Fibroblast of the conjunctiva (primary cell): ENCODE measurements at regions not wholly inside any gene's neighbourhood (a gene's known extent, or its start where the extent isn't known, plus 50 kb on each side); places are given as distances from the start of the nearest gene placed in this dataset.
"Not testable (repeated sequence)": the region's sequence is repeated elsewhere in the genome, so short reads cannot be mapped to it uniquely, and the experiment has no call there.

ENCODE experiments used
- DNase-seq: peaks from one replicate; pipeline ENCODE4 v3.0.0-alpha.2; 2010; ENCODE audit warnings: low read depth

DNA sequence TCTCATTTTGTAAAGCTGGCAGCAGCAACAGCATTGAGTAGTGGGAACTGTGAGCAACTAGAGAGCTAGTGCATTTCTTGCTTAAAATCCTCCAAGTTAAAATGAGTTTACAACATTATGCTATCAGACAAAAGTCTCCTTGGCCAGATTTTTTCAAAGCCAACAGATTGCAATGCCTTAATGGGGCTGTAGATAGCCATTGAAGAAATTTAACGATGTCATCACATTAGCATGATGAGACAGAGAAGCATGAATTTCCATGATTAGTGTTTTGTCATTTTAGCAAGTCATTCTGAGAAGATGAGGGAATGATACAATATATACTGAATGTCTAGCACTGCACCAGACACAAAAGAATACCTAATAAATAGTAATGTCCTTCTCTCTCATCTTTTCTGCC lies 307.5 kb upstream of the REG3G start:
- DNase-seq, result no peak

DNA sequence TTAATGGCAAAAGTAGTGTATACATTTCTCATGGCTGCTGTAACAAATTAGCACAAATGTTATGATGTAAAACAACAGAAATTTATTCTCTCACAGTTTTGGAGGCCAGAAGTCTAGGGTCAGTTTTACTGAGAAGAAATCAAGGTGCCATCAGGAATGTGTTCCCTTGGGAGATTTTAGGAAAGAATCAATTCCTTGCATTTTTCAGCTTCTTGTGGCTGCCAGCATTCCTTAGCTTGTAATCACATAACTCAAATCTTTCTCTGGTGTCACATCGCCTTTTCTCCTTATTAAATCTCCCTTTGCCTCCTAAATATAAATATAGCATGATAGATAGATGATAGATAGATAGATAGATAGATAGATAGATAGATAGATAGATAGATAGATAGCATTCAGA lies 307.0 kb upstream of the REG3G start:
- DNase-seq, result no peak

DNA sequence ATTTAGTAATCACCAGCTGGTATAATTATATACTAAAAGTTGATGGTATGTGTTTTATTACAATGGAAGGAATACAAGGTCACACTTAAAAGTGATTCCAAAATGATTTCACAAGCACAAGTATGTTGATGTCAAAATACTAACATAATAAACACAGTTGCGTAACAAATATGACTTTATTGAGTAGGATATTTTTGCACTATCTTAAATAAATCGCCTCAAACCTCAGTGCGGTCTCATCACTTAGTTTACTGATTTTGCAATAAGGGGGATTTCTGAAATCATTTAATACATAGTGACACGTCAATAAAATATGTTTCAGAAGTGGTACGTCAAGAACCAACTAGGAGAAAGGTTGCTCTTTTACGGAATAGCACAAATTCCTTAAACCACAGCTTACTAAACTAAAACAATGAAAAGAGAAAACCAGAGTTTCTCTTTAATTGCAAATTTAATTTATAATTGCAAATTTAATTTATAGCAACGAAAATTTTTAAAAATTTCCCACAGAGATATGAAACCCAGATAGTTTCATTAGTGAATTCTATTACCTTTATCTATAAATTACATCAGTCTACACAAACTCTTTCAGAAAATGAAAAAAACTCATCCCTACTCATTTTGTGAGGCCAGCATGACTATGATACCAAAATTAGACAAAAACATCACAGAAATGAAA lies 304.0 kb upstream of the REG3G start:
- no peak for DNase-seq

DNA sequence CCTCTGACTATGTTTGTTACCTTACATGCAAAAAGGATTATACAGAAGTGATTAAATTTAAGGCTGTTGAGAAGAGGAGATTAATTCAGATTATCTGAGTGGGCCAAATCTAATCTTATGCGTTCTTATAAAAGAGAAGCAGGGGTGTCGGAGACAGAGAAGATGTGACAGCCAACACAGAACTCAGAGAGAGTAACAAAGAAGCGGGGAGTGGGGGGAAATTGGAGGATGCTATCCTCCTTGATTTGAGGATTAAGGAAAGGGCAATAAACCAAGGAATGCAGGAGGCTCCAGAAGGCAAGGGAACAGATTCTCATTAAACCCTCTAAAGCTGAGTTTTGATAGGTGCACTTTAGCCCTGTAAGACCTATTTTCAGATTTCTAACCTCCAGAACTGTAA lies 291.3 kb upstream of the REG3G start:
- no peak for DNase-seq

DNA sequence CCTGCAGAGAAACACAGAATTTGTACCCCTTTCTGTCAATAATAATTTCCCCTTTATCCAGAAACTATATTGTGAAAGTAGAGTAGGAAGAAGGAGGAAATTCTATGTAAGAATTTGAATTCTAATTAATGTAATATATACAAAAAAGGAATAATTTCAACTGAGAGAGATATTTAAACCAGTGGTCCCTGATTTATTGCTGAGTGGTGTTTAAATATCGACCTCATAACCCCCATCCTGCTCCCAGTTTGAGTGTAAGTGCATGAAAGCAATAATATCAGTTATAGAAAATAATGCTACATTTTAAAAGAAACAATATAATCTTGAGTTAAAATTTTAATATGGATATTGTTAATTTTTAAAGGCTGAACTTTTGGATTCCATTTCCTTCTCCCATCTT lies 286.2 kb upstream of the REG3G start:
- no peak for DNase-seq

DNA sequence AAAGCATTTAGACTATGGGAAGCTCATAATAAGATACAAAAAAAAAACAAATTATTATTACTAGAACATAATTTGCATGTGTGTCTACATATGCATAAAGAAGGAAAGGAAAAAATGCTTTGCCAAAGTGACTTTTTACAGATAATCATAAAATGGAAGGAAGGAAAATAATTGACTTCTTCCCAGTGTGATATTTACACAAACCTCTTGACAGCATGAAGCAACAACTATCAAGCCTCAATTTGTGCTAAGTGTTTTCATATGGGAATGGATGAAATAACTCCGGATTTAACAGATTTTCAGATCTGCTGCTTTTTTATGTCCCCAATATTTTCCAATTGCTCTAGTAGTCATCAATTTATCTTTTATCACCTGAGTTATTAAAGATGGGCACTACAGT lies 275.9 kb upstream of the REG3G start:
- DNase-seq, result no peak

DNA sequence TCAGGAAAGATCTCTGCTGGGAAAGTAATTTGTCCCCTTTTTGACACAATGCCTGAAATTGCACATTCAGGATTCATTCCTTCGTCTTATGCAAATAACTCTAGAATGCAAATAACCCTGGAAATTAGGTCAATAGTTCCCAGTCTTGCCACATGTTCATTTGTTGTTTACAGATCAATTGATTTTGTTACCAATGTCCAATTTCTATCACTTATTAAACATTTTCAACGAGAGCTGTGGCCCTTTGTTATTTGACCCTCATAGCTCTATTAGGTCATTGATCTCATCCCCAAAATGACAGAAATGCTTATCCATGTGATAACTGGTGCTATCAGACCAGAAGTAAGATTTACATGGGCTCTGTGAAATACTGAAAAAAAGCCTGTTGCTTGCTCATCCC lies 275.3 kb upstream of the REG3G start:
- no peak for DNase-seq

DNA sequence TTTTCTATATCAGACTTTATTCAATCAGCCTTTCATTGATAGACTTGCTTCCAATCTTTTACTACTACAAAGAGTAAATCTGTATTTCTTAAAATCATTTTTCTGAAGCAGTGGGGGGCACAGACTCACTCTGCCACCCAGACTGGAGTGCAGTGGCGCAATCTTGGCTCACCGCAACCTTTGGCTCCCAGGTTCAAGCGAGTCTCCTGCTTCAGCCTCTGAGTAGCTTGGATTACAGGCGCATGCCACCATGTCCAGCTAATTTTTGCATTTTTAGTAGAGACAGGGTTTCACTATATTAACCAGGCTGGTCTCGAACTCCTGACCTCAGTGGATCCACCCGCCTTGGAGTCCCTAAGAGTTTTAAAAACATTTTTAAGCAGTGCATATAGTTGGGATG lies 270.6 kb upstream of the REG3G start:
- DNase-seq, result no peak

DNA sequence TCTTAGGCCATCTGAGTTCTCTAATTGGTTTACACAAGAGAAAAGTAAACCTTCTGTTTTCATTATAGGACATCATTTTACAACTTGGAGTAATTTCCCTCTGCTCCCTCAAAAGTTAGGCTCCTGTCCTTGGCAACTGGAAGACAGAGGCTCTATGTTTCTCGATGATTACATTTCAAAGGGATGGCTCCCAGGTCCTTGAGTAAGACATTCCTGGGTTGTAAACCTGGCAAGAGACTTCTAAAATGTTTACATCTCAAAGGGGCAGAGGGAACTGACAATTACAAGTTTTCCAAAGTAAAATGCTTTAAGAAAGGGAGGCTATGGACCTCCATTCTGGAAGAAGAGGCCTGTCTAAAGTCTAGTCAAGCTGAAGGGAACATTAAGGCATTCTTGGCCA lies 268.3 kb upstream of the REG3G start:
- no peak for DNase-seq

DNA sequence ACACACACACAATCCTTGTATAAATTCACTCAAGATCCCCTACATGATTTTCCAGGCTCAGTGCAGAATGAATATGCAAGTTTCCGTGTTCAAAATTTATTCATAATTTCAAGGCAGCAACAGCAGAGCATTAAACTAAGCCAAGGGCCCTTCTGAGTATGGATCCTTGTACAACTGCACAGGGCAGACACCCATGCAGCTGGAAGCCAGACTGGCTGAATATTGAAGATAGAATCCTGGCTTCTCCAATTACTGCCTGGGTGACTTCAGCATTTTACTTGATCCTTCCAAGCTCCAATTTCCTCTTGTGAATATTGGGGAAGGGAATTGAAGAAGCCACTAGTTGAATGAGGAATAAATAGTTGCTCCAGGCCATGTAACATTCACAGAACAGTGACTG lies 267.9 kb upstream of the REG3G start:
- DNase-seq, result no peak

DNA sequence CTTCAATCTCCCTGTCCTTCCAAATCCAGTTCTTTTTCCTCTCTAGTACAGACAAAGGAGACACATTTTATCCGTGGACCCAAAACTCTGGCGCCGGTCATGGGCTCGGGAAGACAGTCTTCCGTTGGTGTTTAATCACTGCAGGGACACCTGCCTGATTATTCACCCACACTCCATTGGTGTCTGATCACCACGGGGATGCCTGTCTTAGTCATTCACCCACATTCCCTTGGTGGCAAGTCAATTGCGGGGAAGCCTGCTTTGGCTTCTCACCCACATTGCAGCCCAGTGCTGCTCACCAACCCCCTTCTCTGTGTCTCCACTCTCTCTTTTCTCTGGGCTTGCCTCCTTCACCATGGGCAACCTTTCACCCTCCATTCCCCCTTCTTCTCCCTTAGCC lies 266.7 kb upstream of the REG3G start:
- not testable (repeated sequence) for DNase-seq

DNA sequence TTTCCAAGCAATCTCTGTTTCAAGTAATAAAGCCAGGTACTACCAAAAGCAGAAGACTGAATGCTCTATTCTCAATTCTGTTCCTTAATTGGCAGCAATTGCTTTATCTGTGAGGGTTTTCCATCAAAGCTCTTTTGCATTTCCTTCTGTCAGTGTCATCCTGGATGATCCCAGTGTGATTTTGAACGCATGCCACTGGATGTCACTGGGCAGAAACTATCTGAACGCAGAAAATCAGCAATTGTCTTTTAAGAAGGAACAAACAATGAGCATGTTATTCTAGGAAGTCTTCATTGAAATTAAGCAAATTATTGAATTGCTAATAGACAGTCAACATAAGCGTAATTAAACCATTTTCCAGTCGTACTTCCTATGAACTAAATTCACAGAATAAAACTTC lies 259.0 kb upstream of the REG3G start:
- no peak for DNase-seq

DNA sequence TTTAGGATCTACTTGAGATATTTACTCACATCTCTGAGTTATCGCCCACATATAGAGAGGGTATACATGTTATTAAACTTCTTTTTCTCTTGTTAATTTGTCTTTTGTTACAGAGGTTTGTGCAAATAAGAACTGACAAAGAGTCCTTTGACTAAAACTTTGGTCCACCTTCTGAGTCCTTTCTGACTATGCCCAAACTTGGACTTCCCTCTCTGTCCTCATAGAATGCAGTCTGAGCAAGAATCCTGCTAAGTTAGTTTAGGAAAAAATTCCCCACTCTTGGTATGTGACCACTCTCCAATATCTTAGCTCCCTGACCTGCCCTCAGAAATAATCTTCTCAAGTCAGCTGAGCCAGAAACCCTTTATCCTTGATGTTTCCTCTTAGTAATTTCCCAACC lies 257.5 kb upstream of the REG3G start:
- DNase-seq, result no peak

DNA sequence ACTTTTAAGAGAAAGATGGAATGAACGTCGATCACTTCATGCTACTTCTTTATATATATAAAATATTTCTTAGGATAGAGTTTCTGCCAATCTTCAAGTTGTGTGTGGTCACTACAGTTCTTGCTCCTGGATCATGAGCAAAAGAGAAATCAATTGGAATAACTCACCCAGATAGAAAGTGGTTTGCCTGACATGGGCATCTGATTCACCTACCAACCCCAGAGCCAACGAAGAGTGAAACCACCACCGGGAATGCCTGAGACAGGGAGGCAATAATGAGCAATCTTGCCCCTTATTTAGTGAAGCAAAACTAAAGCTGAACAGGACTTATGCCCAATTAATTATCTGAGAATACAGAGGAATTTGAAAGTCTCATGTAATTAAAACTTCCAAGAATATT lies 250.2 kb upstream of the REG3G start:
- no peak for DNase-seq

DNA sequence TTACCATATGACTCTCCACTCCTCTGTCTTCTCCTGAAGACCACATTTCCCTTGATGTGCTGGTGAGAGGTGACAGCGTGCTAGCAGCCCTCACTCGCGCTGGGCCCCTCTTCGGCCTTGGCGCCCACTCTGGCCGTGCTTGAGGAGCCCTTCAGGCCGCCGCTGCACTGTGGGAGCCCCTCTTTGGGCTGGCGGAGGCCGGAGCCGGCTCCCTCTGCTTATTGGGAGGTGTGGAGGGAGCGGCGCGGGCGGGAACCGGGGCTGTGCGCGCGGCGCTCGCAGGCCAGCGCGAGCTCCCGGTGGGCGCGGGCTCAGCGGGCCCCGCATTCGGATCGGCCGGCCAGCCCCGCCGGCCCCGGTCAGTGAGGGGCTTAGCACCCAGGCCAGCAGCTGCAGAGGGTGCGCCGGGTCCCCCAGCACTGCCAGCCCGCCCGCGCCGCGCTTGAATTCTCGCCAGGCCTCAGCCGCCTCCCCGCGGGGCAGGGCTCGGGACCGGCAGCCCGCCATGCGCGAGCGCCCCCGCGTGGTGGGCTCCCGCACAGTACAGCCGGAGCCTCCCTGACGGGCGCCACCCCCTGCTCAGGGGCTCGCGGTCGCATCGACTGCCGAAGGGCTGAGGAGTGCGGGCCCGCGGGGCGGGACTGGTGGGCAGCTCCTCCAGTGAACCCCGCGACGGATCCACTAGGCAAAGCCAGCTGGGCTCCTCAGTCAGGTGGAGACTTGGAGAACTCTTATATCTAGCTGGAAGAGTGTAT lies 246.6 kb upstream of the REG3G start:
- no peak for DNase-seq

DNA sequence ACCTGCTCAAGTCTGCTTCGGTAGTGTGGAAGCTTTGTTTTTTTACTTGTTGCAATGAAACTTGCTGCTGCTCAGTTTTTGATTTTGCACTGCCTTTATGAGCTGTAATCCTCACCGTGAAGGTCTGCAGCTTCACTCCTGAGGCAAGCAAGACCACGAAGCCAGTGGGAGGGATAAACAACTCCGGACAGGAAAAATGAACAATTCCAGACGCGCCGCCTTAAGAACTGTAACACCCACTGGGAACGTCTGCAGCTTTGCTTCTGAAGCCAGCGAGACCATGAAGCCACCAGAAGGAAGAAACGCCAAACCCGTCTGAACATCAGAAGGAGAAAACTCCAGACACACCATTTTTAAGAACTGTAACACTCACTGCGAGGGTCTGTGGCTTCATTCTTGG lies 245.7 kb upstream of the REG3G start:
- no peak for DNase-seq

DNA sequence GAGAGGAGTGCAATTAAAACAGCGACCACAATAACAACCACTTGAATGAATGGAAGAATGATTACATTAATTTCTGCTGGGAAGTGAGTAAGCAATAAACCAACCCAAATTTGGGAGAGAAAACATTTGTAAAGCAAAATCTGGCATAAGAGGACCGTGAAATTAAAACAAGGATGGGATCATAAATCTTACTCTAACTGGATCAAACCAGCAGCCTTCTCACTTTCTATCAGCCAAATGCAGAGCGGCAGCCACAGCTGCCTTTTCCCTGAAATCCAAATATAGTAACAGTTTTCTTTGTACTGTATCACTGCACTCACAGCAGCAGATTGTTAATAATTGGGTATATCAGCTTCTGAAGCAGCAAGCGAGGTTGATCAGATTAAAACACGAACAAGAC lies 245.2 kb upstream of the REG3G start:
- DNase-seq, result no peak

DNA sequence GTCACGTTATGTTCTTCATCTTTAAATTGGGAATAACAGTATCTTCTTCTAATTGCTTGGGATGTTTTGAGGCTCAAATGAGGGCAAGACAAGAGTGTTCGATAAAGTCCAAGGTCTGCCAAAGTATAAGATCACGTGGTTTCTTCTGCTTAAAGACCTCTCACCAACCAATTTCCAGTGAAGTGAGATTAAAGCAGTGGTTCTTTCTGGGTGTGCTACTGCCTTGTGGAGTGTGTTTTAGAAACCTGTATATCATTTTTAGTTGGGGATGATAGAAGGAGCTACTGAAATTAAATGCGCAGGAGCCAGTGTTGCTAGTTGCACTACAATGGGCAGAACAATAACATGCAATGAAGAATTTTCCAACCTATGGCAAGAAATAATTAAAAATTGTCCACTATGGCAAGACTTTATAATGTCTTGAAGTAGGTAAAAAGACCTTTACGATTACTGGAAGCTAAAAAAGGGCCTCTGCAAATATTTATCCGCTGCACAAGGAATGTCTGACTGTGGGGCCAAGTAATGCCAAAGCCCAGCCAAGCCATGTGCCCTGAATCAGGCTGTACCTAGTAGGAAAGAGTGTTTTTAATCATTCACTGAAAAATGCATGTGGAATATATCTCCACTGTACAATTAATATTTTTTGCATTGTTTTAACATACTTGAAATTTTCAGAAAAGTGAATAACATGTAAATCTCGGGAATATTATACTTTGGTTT lies 244.5 kb upstream of the REG3G start:
- DNase-seq, result no peak

DNA sequence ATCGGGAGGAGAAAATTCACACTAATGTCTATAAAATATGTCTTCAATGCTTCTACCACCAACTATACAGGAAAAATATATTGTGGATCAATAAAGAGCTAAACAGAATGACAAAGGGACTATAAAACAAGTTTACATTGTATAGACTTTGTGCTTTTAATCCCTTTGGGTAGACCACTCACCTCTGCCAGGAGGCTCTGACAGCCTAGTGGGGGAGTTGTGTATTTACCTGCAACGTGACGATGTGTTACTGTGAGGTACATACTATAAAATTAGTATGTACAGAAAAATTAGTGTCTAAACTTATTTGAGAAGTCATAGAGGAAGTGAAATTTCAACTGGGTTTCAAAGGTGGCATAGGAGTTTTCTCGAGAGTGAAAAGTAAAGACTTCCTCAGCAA lies 243.3 kb upstream of the REG3G start:
- no peak for DNase-seq

DNA sequence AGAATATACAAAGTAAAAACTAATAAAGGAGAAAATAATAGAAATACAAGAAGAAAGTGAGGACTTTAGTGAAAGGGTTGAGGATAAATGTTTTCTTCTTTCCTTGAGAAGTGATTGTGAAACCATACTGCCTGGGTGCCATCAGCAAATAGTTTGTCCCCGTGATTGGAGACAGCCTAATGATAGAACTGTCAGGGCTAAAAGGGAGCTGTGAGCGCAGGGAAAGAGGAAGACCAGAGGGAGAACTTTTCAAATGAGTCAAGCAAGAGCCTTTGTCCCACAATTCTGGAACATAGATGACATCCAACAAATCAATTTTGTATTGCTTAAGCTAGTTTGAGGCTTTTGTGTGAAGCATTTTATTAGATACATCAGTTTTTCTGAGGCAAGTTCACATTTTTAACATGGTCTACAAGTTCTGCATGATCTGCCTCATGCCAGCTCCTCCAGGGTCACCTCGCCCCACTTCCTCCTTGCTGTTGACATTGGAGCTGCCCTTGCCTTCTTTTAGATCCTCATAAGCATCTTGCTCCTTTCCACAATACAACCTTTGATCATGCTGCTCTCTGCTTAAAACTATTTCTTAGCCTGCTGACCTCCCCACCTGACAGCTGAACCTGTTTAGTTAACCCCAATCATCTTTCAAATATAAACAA lies 213.4 kb upstream of the REG3G start:
- no peak for DNase-seq

DNA sequence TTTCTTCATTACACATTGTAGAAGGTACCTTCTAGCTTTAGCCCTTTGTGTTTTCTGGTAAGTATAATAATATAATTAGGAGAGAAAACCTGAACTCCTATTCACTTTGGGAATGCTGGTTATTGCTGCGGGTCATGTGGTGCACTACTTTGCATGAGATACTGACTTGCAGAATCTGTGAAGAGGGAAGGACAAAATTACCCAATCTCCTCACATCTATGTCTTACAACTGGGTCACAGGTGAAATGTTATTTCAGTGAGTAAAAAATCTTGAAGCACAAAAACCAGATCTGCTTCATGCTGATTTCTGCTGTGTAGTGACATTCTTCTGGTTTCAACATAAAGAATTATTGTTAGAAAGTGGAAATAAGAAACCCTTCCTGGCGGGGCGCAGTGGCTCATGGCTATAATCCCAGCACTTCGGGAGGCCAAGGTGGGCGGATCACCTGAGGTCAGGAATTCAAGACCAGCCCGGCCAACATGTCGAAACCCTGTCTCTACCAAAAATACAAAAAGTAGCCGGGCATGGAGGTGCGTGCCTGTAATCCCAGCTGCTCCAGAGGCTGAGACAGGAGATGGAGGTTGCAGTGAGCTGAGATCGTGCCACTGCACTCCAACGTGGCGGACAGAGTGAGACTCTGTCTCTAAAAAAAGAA lies 211.0 kb upstream of the REG3G start:
- DNase-seq, result no peak

DNA sequence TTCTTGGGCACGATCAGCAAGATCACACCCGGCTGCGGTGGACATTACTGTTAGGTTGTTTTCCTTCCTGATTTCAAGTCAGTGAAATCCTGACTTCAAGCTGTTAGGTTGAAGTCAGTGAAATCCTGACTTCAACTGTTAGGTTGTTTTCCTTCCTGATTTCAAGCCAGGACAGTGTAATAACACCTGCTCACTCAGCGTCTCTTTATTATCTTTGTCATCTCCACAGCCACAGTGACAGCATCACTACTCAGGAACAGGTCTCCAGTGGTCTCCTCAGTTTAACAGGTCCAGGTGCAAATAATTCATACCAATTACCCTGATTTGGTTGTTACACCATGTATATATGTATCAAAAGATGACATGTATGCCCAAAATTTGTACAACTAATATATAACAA lies 208.1 kb upstream of the REG3G start:
- DNase-seq, result no peak
